Muscle of leg (tissue), 3 donors: ENCODE measurements at regions not wholly inside any gene's neighbourhood (a gene's known extent, or its start where the extent isn't known, plus 50 kb on each side); places are given as distances from the start of the nearest gene placed in this dataset.
A peak's percentile ranks its signal among the peaks of the same experiment; 100 is the strongest.

Experiments used
- DNase-seq: peaks from one replicate; pipeline ENCODE4 v3.0.0; 2013
- H3K27ac ChIP-seq: one replicate; pipeline ENCODE4 v1.5.1; 2013; ENCODE audit warnings: mild to moderate bottlenecking, low read length, control low read depth
- H3K27me3 ChIP-seq: one replicate; pipeline ENCODE4 v1.6.1; 2013; ENCODE audit warnings: low read length; ENCODE audit not compliant: control insufficient read depth, insufficient read depth
- H3K36me3 ChIP-seq: one replicate; pipeline ENCODE4 v1.6.1; 2013; ENCODE audit warnings: low read length; ENCODE audit not compliant: control insufficient read depth, insufficient read depth
- H3K4me1 ChIP-seq: one replicate; pipeline ENCODE4 v1.6.1; 2013; ENCODE audit warnings: low read length; ENCODE audit not compliant: control insufficient read depth, insufficient read depth
- H3K4me3 ChIP-seq: one replicate; pipeline ENCODE4 v1.5.1; 2013; ENCODE audit warnings: low read length, control low read depth
- H3K9me3 ChIP-seq: replicated peaks from 2 replicates; pipeline ENCODE4 v1.6.1; 2013; ENCODE audit warnings: low read depth, low read length; ENCODE audit not compliant: control insufficient read depth
- WGBS: methylation state at CpG from one replicate; pipeline ENCODE4 v1.1.5; 2013; ENCODE audit warnings: missing lambda C conversion rate; ENCODE audit not compliant: insufficient coverage; 5-methylcytosine and 5-hydroxymethylcytosine counted together

DNA sequence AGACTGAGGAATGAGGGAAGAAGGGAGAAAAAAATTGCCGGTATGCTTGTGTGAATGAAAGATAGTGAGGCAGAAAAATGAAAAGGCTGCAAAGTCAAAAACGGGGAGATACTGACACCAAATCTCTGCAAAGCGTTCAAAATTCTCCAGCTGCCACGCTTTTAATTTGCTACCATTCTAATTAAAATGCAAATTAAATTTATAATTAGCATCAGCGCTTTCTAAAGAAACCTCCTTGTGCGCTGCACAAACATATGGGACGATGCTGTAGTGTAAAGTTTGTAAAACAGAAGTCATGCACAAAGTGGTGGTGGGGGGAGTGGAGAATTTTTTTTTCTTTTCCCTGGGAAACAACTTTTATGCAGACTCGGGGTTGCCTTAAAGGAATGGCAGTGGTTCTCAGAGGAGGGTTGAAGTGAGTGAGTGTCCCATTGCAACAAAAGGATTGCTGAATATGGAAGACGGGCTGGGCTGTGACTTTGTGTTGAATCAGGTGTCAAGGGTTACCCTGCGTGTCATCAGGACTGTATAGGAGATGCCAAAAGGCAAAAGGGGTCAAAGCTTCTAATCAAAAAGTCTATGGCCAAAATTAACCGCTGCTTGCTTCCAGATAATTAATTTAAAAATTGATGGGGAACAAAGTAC is 472.2 kb downstream of the NR2F2 start:
- 48% methylated on average over 4 of the region's 11 CpGs for WGBS
- no peaks in the 10 kb centered on the region for H3K4me1 ChIP-seq
- no peak for DNase-seq

DNA sequence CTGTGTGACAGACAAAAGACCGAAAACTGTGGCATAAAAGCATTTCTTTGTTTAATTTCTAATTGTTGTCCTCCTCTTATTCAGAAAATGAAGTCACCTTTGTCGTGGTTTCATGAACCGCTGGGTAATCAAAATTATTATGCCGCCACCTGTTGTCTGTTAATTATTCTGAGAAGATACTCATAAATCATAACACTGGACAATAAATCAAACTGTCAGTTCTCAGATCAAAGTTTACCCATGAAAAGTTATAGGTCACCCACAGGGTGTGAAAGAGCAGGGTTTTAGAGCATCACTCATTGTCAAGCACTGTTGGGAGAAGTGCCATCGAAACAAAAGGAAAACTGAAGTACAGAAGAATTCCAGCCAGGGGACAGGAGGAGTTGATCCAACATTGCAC is 474.3 kb downstream of the NR2F2 start:
- H3K27me3 ChIP-seq = no peaks in the 10 kb centered on the region
- H3K9me3 ChIP-seq = no peaks in the 10 kb centered on the region
- no peaks in the 10 kb centered on the region for H3K36me3 ChIP-seq
- no peak overlapping the region for H3K27ac ChIP-seq
- DNase-seq = no peak
- no peaks in the 10 kb centered on the region for H3K4me1 ChIP-seq
- no peak overlapping the region for H3K4me3 ChIP-seq
- WGBS = 100% methylated on average over 1 of the region's 5 CpGs

More for the DNA sequence above, 472.2 kb downstream of the NR2F2 start:
- H3K36me3 ChIP-seq = no peaks in the 10 kb centered on the region
- no peaks in the 10 kb centered on the region for H3K9me3 ChIP-seq
- H3K27ac ChIP-seq = no peak overlapping the region
- H3K4me3 ChIP-seq = no peak overlapping the region
- H3K27me3 ChIP-seq = no peaks in the 10 kb centered on the region

DNA sequence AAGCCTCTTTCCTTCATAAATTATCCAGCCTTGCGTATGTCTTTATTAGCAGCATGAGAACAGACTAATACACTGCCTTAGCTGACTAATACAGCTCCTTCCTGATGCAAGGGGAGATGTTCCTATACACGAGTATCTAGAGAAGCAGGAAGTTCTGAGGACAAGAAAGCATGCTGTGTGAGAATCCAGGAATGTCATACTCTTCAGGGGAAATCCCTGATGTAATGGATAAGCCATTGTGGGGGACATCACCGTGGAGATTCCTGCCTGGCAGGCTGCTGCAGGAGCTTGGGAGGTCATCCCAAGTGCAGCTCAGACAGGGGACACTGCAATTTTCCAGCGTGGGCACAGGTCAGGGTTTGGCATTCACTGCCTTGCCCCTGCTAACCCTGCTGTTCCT is 476.9 kb downstream of the NR2F2 start:
- no peak for DNase-seq
- no peaks in the 10 kb centered on the region for H3K27me3 ChIP-seq
- H3K4me3 ChIP-seq = no peak overlapping the region
- 75% methylated on average over 3 of the region's 4 CpGs for WGBS
- no peaks in the 10 kb centered on the region for H3K4me1 ChIP-seq
- no peak overlapping the region for H3K27ac ChIP-seq
- H3K36me3 ChIP-seq = no peaks in the 10 kb centered on the region
- H3K9me3 ChIP-seq = no peaks in the 10 kb centered on the region

DNA sequence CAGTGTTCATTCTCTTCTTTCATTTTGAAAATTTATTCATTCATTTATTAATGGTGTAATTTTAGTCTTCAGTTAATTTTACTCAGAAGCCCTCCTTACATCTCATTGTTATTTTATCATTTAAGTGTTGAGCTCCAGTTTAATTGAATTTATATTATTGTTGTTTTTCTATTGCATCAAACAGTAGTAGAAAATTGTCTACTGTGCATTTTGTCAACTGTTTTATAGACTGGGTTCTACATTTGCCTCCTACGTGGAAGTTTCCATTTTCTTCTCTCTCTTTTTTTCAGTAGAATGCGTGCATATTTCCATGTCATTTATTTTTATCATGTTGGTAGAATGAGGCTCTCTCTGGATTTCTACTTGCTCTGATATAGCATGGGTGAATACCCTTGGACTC is 487.4 kb downstream of the NR2F2 start:
- no CpG with 5 or more reads among the region's 2 CpGs for WGBS
- H3K4me3 ChIP-seq = no peak overlapping the region

DNA sequence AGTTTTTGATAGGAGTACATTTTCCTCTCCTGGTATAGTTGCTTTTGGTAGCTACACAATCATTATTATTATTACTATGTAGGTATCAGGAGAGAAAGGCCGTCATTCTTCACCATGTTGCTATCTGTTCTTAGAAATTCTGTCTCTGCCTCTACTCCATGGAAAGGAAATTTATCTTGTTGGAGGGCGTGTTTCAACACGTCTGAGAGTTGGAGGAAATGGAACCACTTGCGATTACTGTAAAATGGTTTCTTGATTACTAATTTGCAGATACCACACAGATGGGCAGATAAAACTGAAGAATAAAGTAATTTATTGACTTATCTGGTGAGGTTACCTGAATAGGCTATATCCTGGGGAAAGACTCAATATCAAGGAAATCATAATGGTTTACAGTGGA is 488.4 kb downstream of the NR2F2 start:
- no peaks in the 10 kb centered on the region for H3K36me3 ChIP-seq
- H3K27me3 ChIP-seq = no peaks in the 10 kb centered on the region
- H3K4me3 ChIP-seq = no peak overlapping the region
- no peak for DNase-seq
- no peak overlapping the region for H3K27ac ChIP-seq
- no peaks in the 10 kb centered on the region for H3K4me1 ChIP-seq
- WGBS = no CpG with 5 or more reads among the region's 4 CpGs
- H3K9me3 ChIP-seq = no peaks in the 10 kb centered on the region

More for the DNA sequence above, 487.4 kb downstream of the NR2F2 start:
- Histone ChIP-seq H3K27ac (no peak overlapping the region), H3K4me1 (no peaks in the 10 kb centered on the region), H3K36me3 (no peaks in the 10 kb centered on the region), H3K27me3 (no peaks in the 10 kb centered on the region), H3K9me3 (no peaks in the 10 kb centered on the region)
- no peak for DNase-seq

DNA sequence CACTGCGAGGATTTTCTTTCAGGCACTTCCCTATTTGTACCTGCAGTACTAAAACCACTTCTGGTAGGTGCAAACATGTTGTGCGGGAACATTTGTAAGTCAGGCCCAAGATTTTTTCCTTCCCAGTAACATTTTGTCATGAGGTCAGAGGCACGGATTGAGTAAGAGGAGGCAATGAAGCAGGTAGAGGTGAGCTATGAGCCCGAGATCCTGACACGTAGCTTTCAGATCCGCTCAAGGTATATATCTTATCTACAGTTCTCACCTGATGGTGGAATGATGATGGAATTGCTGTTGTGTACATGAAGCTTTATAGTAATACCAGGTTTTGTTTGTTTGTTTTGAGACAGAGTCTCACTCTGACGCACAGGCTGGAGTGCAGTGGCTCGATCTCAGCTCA is 497.5 kb downstream of the NR2F2 start:
- no peak for DNase-seq
- Histone ChIP-seq H3K27ac (no peak overlapping the region), H3K27me3 (no peaks in the 10 kb centered on the region), H3K4me3 (no peak overlapping the region), H3K4me1 (no peaks in the 10 kb centered on the region), H3K36me3 (no peaks in the 10 kb centered on the region), H3K9me3 (no peaks in the 10 kb centered on the region)
- 100% methylated on average over 2 of the region's 8 CpGs for WGBS

DNA sequence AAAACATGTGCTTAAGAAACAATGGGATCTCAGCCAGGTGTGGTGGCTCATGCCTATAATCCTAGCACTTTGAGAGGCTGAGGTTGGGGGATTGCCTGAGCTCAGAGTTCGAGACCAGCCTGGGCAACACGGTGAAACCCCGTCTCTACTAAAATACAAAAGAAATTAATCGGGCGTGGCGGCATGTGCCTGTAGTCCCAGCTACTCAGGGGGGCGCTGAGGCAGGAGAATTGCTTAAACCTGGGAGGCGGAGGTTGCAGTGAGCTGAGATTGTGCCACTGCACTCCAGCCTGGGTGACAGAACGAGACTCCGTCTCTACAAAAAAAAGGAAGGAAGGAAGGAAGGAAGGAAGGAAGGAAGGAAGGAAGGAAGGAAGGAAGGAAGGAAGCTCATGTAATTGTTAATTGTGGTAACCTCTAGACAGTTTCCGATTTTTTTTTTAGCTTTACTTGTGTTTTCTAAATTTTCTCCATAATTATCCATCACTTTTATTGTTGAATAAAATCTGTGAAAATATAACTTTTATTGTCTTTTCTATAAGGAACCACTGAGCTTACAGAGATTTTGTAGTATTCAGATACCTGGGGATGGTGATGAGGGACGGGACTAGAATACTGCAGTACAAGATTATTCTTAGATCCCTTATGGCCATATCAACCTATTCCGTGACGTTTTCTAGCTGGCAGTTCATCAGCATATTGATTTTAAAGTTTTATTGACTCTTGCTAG is 506.9 kb downstream of the NR2F2 start:
- H3K4me1 ChIP-seq = no peaks in the 10 kb centered on the region
- WGBS = 96% methylated on average over 5 of the region's 14 CpGs
- DNase-seq = no peak
- H3K27me3 ChIP-seq = no peaks in the 10 kb centered on the region
- H3K9me3 ChIP-seq = no peaks in the 10 kb centered on the region
- no peaks in the 10 kb centered on the region for H3K36me3 ChIP-seq
- H3K4me3 ChIP-seq = no peak overlapping the region
- H3K27ac ChIP-seq = no peak overlapping the region

DNA sequence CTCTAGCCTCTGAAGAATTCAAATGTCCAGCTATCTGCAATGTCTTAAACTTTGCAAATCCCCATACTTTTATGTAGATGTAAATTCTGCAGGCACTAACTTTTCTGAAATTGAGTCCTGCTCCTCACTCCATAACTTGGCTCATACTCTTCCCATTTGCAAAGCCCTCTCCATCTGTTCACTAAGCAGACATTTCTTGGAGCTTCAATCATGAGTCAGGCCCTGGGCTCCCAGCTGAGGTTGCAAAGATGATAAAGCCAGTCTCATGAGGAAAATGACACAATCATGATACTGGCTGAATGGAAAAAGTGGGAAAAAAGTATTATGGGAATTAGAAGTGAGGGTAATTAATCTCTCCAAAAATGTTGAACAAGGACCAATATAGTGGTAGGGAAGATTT is 507.6 kb downstream of the NR2F2 start:
- Histone ChIP-seq H3K27me3 (no peaks in the 10 kb centered on the region), H3K36me3 (no peaks in the 10 kb centered on the region), H3K27ac (no peak overlapping the region), H3K9me3 (no peaks in the 10 kb centered on the region), H3K4me3 (no peak overlapping the region), H3K4me1 (no peaks in the 10 kb centered on the region)
- DNase-seq = no peak

DNA sequence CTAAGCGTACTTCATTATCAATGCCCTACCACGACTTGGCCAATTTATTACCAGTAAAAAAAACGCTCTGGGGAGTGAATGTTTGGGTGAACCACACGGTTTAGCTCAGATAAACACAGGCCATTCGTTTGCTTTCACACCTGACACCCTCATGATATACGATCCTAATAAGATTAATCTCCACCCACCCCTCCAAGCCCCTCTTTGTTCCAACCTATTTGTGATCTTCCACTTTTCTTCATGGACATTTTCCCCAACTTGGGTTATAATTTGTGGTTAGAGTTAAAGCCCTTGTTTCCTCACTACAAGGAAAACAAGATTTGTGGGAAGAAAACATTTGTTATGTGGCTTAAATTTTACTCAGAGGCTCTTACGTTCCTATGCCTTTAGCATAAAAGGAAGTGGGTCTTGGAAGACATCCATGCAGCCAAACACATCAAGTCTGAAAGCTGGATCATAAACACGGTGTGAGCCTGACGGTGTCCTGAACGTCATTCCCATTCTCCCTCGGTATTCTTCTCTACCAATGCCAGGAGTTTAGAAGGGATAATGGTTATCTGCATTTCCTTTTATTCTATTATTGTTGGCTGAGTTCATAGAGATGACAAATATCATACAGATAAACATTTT is 518.9 kb downstream of the NR2F2 start:
- peak; percentile 13 for DNase-seq
- 6% methylated on average over 3 of the region's 11 CpGs for WGBS
- H3K9me3 ChIP-seq = no peaks in the 10 kb centered on the region
- no peak overlapping the region for H3K27ac ChIP-seq
- H3K4me3 ChIP-seq = no peak overlapping the region
- no peaks in the 10 kb centered on the region for H3K36me3 ChIP-seq
- H3K4me1 ChIP-seq = no peaks in the 10 kb centered on the region
- H3K27me3 ChIP-seq = no peaks in the 10 kb centered on the region

DNA sequence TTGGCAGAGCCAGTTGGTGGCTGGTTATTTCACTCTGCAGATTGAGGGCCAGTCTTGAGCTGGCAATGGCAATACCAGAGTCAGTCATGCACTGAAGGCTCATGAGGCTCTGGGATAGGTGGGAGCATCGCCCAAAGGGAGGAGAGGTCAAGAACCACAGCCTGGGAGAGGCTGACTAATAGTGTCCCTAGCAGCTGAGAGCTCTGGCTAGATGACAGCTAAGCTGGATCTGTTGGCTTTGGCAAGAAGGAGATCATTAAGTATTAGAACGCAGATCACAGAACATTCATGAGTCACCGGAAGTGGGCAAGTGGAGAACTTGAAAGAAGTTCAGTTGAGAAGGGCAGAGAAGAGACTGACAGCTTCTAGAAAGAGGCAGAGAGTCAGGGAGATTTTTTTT is 521.1 kb downstream of the NR2F2 start:
- no peak for DNase-seq
- H3K27me3 ChIP-seq = no peaks in the 10 kb centered on the region
- H3K27ac ChIP-seq = no peak overlapping the region
- no peaks in the 10 kb centered on the region for H3K9me3 ChIP-seq
- no peaks in the 10 kb centered on the region for H3K4me1 ChIP-seq
- 25% methylated on average over 3 of the region's 3 CpGs for WGBS
- H3K36me3 ChIP-seq = no peaks in the 10 kb centered on the region
- H3K4me3 ChIP-seq = no peak overlapping the region
